ENCODE measurements at regions not wholly inside any gene's neighbourhood (a gene's known extent, or its start where the extent isn't known, plus 50 kb on each side); places are given as distances from the start of the nearest gene placed in this dataset.

DNA sequence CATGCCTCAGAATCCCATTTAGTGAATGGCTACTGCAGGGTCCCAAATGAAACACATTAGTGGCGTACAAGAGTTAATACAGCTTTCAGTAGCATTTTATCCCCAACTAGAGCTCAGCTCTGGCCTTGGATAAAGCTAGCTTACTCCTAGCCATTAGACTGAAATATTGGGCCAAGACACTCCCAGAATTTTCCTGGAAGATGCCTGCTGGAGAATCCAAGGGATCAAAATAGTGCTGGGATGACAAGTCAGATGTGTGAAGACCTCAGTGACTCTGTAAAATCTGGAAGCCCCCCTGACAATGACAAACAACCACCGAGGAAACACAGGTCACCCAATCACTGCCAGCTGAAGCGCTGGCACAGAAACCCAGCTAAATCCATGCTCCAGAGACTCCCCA is 303.1 kb upstream of the SORL1-AS1 start (continued):
- TF ChIP-seq, protein P1, sequence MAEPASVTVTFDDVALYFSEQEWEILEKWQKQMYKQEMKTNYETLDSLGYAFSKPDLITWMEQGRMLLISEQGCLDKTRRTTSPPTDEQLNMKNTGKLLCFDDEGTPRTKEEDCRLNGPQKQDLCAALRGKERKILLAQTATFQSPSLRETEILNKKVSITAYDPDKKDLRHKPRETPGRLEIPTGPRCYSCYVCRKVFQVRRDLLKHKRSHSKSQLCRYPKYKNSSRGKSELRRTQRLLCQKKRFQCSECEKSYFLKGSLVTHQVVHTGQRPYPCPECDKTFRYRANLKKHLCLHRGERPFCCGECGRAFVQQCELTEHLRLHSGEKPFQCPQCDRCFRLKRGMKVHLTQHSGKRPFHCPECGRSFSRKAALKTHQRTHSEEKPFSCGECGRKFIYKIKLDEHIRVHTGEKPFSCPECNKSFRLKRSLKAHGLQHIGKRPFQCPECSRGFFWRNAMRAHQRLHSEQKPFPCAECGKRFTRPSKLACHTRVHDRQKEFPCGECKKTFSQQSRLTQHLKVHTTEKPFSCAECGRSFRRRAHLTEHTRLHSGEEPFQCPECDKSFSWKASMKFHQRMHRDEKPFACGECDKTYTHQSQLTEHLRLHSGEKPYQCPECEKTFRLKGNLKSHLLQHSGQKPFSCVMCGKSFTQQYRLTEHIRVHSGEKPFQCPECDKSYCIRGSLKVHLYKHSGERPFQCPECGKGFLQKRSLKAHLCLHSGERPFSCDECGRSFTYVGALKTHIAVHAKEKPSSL (CRISPR knock-in tag; conservative IDR thresholded peaks at IDR 0.05) = no peak

GRCh38 chr11:121755191-121755590 is 302.4 kb upstream of the SORL1-AS1 start:
- Mint-ChIP-seq H3K36me3 (no peaks in the 10 kb centered on the region), H3K27me3 (ENCODE audit: low read depth) (no peaks in the 10 kb centered on the region), H3K4me1 (peaks cover 27% of the 10 kb centered on the region), H3K4me3 (no peak overlapping the region), H3K27ac (no peak overlapping the region), H3K9me3 (0 out of 2 replicates have a peak, but pooled peaks cover 3% of the 10 kb centered on the region)
- no peak for TF ChIP-seq ESRRA (CRISPR knock-in tag; IDR thresholded peaks at IDR 0.05; ENCODE audit: borderline replicate concordance)
- TF ChIP-seq FOXJ3 (CRISPR knock-in tag; IDR thresholded peaks at IDR 0.05; ENCODE audit: borderline replicate concordance) = no peak
- TF ChIP-seq, protein P2, sequence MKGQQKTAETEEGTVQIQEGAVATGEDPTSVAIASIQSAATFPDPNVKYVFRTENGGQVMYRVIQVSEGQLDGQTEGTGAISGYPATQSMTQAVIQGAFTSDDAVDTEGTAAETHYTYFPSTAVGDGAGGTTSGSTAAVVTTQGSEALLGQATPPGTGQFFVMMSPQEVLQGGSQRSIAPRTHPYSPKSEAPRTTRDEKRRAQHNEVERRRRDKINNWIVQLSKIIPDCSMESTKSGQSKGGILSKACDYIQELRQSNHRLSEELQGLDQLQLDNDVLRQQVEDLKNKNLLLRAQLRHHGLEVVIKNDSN (CRISPR knock-in tag; IDR thresholded peaks at IDR 0.05) = no peak
- TF ChIP-seq, protein P3, sequence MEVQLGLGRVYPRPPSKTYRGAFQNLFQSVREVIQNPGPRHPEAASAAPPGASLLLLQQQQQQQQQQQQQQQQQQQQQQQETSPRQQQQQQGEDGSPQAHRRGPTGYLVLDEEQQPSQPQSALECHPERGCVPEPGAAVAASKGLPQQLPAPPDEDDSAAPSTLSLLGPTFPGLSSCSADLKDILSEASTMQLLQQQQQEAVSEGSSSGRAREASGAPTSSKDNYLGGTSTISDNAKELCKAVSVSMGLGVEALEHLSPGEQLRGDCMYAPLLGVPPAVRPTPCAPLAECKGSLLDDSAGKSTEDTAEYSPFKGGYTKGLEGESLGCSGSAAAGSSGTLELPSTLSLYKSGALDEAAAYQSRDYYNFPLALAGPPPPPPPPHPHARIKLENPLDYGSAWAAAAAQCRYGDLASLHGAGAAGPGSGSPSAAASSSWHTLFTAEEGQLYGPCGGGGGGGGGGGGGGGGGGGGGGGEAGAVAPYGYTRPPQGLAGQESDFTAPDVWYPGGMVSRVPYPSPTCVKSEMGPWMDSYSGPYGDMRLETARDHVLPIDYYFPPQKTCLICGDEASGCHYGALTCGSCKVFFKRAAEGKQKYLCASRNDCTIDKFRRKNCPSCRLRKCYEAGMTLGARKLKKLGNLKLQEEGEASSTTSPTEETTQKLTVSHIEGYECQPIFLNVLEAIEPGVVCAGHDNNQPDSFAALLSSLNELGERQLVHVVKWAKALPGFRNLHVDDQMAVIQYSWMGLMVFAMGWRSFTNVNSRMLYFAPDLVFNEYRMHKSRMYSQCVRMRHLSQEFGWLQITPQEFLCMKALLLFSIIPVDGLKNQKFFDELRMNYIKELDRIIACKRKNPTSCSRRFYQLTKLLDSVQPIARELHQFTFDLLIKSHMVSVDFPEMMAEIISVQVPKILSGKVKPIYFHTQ (CRISPR knock-in tag; IDR thresholded peaks at IDR 0.05) = no peak
- no peak for TF ChIP-seq NFATC4 (CRISPR knock-in tag; IDR thresholded peaks at IDR 0.05)
- no peak for TF ChIP-seq ATF3 (CRISPR knock-in tag; conservative IDR thresholded peaks at IDR 0.05)
- TF ChIP-seq NR3C1 (CRISPR knock-in tag; conservative IDR thresholded peaks at IDR 0.05; ENCODE audit: low read depth) = no peak
- TF ChIP-seq RELA (CRISPR knock-in tag; IDR thresholded peaks at IDR 0.05; ENCODE audit: borderline replicate concordance) = no peak
- no peak for TF ChIP-seq MYBL2 (CRISPR knock-in tag; IDR thresholded peaks at IDR 0.05)
- no peak for TF ChIP-seq CREM (CRISPR knock-in tag; IDR thresholded peaks at IDR 0.05)
- TF ChIP-seq, protein P4, sequence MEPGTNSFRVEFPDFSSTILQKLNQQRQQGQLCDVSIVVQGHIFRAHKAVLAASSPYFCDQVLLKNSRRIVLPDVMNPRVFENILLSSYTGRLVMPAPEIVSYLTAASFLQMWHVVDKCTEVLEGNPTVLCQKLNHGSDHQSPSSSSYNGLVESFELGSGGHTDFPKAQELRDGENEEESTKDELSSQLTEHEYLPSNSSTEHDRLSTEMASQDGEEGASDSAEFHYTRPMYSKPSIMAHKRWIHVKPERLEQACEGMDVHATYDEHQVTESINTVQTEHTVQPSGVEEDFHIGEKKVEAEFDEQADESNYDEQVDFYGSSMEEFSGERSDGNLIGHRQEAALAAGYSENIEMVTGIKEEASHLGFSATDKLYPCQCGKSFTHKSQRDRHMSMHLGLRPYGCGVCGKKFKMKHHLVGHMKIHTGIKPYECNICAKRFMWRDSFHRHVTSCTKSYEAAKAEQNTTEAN (CRISPR knock-in tag; IDR thresholded peaks at IDR 0.05) = no peak
- TF ChIP-seq NR1H2 (CRISPR knock-in tag; IDR thresholded peaks at IDR 0.05) = no peak
- TF ChIP-seq SOX15 (CRISPR knock-in tag; IDR thresholded peaks at IDR 0.05) = no peak
- TF ChIP-seq FOXK1 (CRISPR knock-in tag; IDR thresholded peaks at IDR 0.05) = no peak
- TF ChIP-seq, protein P5, sequence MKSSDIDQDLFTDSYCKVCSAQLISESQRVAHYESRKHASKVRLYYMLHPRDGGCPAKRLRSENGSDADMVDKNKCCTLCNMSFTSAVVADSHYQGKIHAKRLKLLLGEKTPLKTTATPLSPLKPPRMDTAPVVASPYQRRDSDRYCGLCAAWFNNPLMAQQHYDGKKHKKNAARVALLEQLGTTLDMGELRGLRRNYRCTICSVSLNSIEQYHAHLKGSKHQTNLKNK (CRISPR knock-in tag; IDR thresholded peaks at IDR 0.05) = no peak
- TF ChIP-seq, protein P1 (CRISPR knock-in tag; conservative IDR thresholded peaks at IDR 0.05) = no peak
- TF ChIP-seq, protein P6, sequence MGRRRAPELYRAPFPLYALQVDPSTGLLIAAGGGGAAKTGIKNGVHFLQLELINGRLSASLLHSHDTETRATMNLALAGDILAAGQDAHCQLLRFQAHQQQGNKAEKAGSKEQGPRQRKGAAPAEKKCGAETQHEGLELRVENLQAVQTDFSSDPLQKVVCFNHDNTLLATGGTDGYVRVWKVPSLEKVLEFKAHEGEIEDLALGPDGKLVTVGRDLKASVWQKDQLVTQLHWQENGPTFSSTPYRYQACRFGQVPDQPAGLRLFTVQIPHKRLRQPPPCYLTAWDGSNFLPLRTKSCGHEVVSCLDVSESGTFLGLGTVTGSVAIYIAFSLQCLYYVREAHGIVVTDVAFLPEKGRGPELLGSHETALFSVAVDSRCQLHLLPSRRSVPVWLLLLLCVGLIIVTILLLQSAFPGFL (CRISPR knock-in tag; IDR thresholded peaks at IDR 0.05; ENCODE audit: borderline replicate concordance) = no peak
- no peak for TF ChIP-seq GTF2I (CRISPR knock-in tag; conservative IDR thresholded peaks at IDR 0.05)
- TF ChIP-seq IRF2 (CRISPR knock-in tag; IDR thresholded peaks at IDR 0.05; ENCODE audit: borderline replicate concordance, low read depth) = no peak
- ATAC-seq (no peak), DNase-seq (ENCODE audit: low spot score) (no peak)
- CTCF ChIA-PET = interaction anchor here (1.3 to 1.6 kb wide), 2 partner anchors 347 to 348 kb away, joined by 3 to 5 read pairs; no protein-coding TSS in a partner anchor
- POLR2A ChIA-PET = no interaction called here
